ENCODE measurements at regions not wholly inside any gene's neighbourhood (a gene's known extent, or its start where the extent isn't known, plus 50 kb on each side); places are given as distances from the start of the nearest gene placed in this dataset.
"Not testable (repeated sequence)": the region's sequence is repeated elsewhere in the genome, so short reads cannot be mapped to it uniquely, and the experiment has no call there.

GRCh38 chr12:97616946-97617345 is 154.3 kb downstream of the RMST start:
- DNase-seq, result no peak

GRCh38 chr12:97628962-97629361 is 166.4 kb downstream of the RMST start:
- DNase-seq, result no peak

GRCh38 chr12:97629382-97629781 is 166.8 kb downstream of the RMST start:
- DNase-seq, result no peak

- DNase-seq, result no peak
Measured at GRCh38 chr12:97630356-97630755, 167.8 kb downstream of the RMST start.

- no peak for DNase-seq
Measured at GRCh38 chr12:97630875-97631274, 168.3 kb downstream of the RMST start.

GRCh38 chr12:97637770-97638169 is 175.2 kb downstream of the RMST start:
- DNase-seq, result no peak

GRCh38 chr12:97638739-97639138 is 176.1 kb downstream of the RMST start:
- DNase-seq, result no peak

- no peak for DNase-seq
Measured at GRCh38 chr12:97639702-97640101, 177.1 kb downstream of the RMST start.

GRCh38 chr12:97640826-97641225 is 178.2 kb downstream of the RMST start:
- no peak for DNase-seq

- DNase-seq, result no peak
Measured at GRCh38 chr12:97642911-97643310, 180.3 kb downstream of the RMST start.

- DNase-seq, result no peak
Measured at GRCh38 chr12:97643924-97644323, 181.3 kb downstream of the RMST start.

- DNase-seq, result no peak
Measured at GRCh38 chr12:97645726-97646125, 183.1 kb downstream of the RMST start.

- no peak for DNase-seq
Measured at GRCh38 chr12:97647142-97647541, 184.5 kb downstream of the RMST start.

- no peak for DNase-seq
Measured at GRCh38 chr12:97650242-97650641, 187.6 kb downstream of the RMST start.

- DNase-seq, result not testable (repeated sequence)
Measured at GRCh38 chr12:97656548-97656947, 193.9 kb downstream of the RMST start.

- no peak for DNase-seq
Measured at GRCh38 chr12:97659117-97659880, 196.7 kb downstream of the RMST start.

GRCh38 chr12:97666263-97666662 is 203.7 kb downstream of the RMST start:
- DNase-seq, result no peak

GRCh38 chr12:97672870-97673269 is 210.3 kb downstream of the RMST start:
- DNase-seq, result no peak

GRCh38 chr12:97680751-97681150 is 218.1 kb downstream of the RMST start:
- no peak for DNase-seq

- DNase-seq, result no peak
Measured at GRCh38 chr12:97681612-97682504, 219.3 kb downstream of the RMST start.

GRCh38 chr12:97685360-97685759 is 222.8 kb downstream of the RMST start:
- no peak for DNase-seq

- no peak for DNase-seq
Measured at GRCh38 chr12:97701901-97702300, 239.3 kb downstream of the RMST start.

GRCh38 chr12:97711392-97711791 is 248.8 kb downstream of the RMST start:
- no peak for DNase-seq

GRCh38 chr12:97713270-97713669 is 250.7 kb downstream of the RMST start:
- no peak for DNase-seq
